ENCODE measurements at regions not wholly inside any gene's neighbourhood (a gene's known extent, or its start where the extent isn't known, plus 50 kb on each side); places are given as distances from the start of the nearest gene placed in this dataset.
"Not testable (repeated sequence)": the region's sequence is repeated elsewhere in the genome, so short reads cannot be mapped to it uniquely, and the experiment has no call there.

DNA sequence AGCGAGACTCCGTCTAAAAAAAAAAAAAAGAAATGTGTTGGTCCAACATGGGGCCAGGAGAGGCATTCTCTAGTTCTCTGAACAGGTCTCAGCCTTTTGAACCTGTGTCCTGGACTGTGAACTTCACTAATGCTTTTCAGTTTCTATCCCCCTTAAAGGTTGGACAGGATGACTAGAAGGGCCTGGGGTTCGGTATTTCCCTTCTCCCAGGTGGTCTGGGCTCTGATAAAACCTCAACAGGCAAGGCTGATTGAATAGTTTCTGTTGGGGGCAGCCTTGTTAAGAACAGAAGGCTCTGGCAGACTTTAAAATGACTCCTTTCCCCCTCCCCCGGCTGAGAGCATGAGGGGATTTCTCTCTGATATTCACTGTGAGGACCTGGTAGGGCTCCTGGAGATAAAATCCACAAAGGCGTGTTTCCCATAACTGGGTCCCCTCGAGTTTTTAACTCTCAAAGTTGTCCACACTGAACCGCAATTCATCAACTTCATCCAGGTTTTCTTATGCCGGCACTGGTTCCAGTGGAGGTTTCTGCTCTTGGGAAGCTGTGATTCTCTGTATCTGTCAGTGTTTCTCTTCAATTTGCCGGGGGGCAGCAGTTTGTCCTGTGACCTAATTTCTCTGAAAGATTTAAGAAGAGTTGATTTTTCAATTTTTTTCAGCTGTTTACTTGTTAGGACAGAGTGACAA is 91.3 kb downstream of the METRNL start:
- H3K4me3 Mint-ChIP-seq = no peak overlapping the region
- ATAC-seq (ENCODE audit: low read depth in 2 of 2) = no peak
- peaks cover 0 to 5% of the 10 kb centered on the region in 2 donors for H3K36me3 Mint-ChIP-seq
- peaks cover 0 to 8% (median 4%) of the 10 kb centered on the region in 3 donors for H3K4me1 Mint-ChIP-seq
- DNase-seq = no peak
- H3K9me3 Mint-ChIP-seq = peaks cover 0 to 16% (median 12%) of the 10 kb centered on the region in 7 donors
- H3K27ac Mint-ChIP-seq = peak overlapping the region in 1 of 6 donors; percentile 49
- peaks cover 14 to 30% (median 22%) of the 10 kb centered on the region in 3 donors for H3K27me3 Mint-ChIP-seq

DNA sequence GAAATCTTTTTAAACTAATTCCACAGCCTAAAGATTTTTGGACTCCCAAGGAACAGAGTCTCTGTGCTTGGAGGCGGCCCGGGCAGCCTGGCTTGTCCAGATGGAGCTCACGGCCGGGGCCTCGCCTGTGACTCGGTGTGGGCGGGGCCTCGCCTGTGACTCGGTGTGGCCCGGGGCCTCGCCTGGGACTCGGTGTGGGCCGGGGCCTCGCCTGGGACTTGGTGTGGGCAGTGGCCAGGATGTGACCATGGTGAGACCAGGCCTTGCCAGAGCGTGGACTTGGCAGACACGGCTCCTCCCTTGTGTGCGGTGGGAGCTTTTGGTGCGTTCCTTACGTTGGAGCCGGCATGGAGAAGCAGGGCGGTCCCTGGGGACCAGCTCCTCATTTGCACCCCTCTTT is 92.3 kb downstream of the METRNL start:
- Mint-ChIP-seq H3K4me1 (peaks cover 0 to 8% (median 4%) of the 10 kb centered on the region in 3 donors), H3K9me3 (peaks cover 0 to 15% (median 10%) of the 10 kb centered on the region in 7 donors), H3K36me3 (peaks cover 0 to 5% of the 10 kb centered on the region in 2 donors), H3K27ac (no peak overlapping the region), H3K4me3 (no peak overlapping the region), H3K27me3 (peaks cover 14 to 27% (median 16%) of the 10 kb centered on the region in 3 donors)
- ATAC-seq (ENCODE audit: low read depth in 2 of 2) = no peak
- no peak for DNase-seq

GRCh38 chr17:83172099-83172498 is 92.7 kb downstream of the METRNL start:
- not testable (repeated sequence) for H3K4me1 Mint-ChIP-seq; DNase-seq; ATAC-seq (ENCODE audit: low read depth in 2 of 2); H3K27ac Mint-ChIP-seq; H3K4me3 Mint-ChIP-seq; H3K36me3 Mint-ChIP-seq
- Mint-ChIP-seq H3K27me3 (peaks cover 10 to 23% (median 16%) of the 10 kb centered on the region in 3 donors), H3K9me3 (peaks cover 0 to 11% (median 6%) of the 10 kb centered on the region in 7 donors)

DNA sequence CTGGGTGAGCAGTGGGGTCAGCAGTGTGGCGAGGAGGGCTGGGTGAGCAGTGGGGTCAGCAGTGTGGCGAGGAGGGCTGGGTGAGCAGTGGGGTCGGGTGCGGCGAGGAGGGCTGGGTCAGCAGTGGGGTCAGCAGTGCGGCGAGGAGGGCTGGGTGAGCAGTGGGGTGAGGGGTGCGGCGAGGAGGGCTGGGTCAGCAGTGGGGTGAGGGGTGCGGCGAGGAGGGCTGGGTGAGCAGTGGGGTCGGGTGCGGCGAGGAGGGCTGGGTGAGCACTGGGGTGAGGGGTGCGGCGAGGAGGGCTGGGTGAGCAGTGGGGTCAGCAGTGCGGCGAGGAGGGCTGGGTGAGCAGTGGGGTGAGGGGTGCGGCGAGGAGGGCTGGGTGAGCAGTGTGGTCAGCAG is 93.2 kb downstream of the METRNL start:
- not testable (repeated sequence) for H3K4me1 Mint-ChIP-seq; ATAC-seq (ENCODE audit: low read depth in 2 of 2); H3K4me3 Mint-ChIP-seq; H3K27ac Mint-ChIP-seq; H3K9me3 Mint-ChIP-seq; DNase-seq; H3K36me3 Mint-ChIP-seq
- peaks cover 8 to 18% (median 16%) of the 10 kb centered on the region in 3 donors for H3K27me3 Mint-ChIP-seq

- H3K4me3 Mint-ChIP-seq; ATAC-seq (ENCODE audit: low read depth in 2 of 2); H3K4me1 Mint-ChIP-seq; H3K27ac Mint-ChIP-seq; H3K36me3 Mint-ChIP-seq; H3K9me3 Mint-ChIP-seq; DNase-seq: not testable (repeated sequence)
- H3K27me3 Mint-ChIP-seq = peaks cover 8 to 16% (median 15%) of the 10 kb centered on the region in 3 donors
These were observed 93.9 kb downstream of the METRNL start for GRCh38 chr17:83173180-83173913.

GRCh38 chr17:83173914-83174361 is 94.5 kb downstream of the METRNL start:
- ATAC-seq (ENCODE audit: low read depth in 2 of 2) (no peak), DNase-seq (no peak)
- Mint-ChIP-seq H3K36me3 (peaks cover 0 to 5% of the 10 kb centered on the region in 2 donors), H3K4me3 (no peak overlapping the region), H3K27ac (no peak overlapping the region), H3K27me3 (peaks cover 8 to 14% (median 11%) of the 10 kb centered on the region in 3 donors), H3K9me3 (peaks cover 0 to 3% (median 0%) of the 10 kb centered on the region in 7 donors), H3K4me1 (peaks cover 0 to 8% (median 4%) of the 10 kb centered on the region in 3 donors)

GRCh38 chr17:83174362-83175118 is 95.1 kb downstream of the METRNL start:
- H3K36me3 Mint-ChIP-seq = no peaks in the 10 kb centered on the region
- H3K9me3 Mint-ChIP-seq = no peaks in the 10 kb centered on the region
- peak overlapping the region in 1 of 6 donors; percentile 50 for H3K27ac Mint-ChIP-seq
- H3K4me3 Mint-ChIP-seq = no peak overlapping the region
- H3K4me1 Mint-ChIP-seq = peaks cover 0 to 8% (median 4%) of the 10 kb centered on the region in 3 donors
- peaks cover 5 to 8% (median 7%) of the 10 kb centered on the region in 3 donors for H3K27me3 Mint-ChIP-seq
- DNase-seq = no peak
- ATAC-seq (ENCODE audit: low read depth in 2 of 2) = no peak

- Mint-ChIP-seq H3K27me3 (peaks cover under 1 to 4% (median 3%) of the 10 kb centered on the region in 3 donors), H3K36me3 (no peaks in the 10 kb centered on the region), H3K4me1 (peaks cover 0 to 8% (median 4%) of the 10 kb centered on the region in 3 donors), H3K27ac (no peak overlapping the region), H3K4me3 (no peak overlapping the region), H3K9me3 (no peaks in the 10 kb centered on the region)
- DNase-seq (no peak), ATAC-seq (ENCODE audit: low read depth in 2 of 2) (no peak)
These were observed 95.9 kb downstream of the METRNL start for GRCh38 chr17:83175119-83175821.

DNA sequence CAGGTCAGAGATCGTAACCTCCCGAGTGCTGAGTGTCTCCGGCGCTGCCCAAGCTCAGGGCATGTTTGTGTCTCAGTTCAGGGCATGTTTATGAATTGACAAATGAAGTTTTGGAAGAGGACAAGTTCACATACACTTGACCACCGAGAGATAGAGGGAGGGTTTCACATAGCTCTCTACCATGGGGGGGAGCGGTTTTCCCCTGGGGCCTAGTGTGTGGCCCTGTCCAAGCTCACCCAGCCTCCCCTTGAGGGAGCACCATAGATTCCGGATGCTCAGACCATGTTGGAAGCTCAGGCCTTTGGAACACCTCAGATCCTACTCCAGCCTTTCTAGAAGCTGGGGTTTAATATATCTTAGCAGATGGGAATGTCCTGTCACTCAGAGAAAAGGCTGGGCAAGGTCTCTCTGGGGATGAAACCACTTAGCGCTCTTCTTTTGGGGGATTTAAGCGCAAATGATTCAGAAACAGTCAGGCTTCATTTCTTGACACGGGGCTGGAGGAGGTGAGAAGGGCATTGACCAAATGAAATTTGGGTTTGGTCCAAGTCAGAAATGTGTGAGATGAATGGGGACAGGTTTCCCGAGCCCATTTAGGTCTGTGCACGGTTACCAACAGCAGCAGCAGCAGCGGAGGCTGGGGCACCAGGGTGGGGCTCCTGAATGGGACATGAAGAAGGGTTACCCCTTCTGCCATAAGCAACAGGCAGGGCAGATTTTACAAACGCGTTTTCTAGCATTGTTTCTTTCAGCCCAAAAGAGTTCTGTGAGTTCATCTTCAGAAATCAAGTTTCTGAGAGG is 96.6 kb downstream of the METRNL start:
- Mint-ChIP-seq H3K27me3 (peaks cover 0 to 9% (median 4%) of the 10 kb centered on the region in 3 donors), H3K36me3 (no peaks in the 10 kb centered on the region), H3K9me3 (no peaks in the 10 kb centered on the region), H3K4me1 (peaks cover 0 to 8% (median 8%) of the 10 kb centered on the region in 3 donors), H3K4me3 (no peak overlapping the region), H3K27ac (peak overlapping the region in 1 of 6 donors; percentile 77)
- DNase-seq = no peak
- no peak for ATAC-seq (ENCODE audit: low read depth in 2 of 2)

DNA sequence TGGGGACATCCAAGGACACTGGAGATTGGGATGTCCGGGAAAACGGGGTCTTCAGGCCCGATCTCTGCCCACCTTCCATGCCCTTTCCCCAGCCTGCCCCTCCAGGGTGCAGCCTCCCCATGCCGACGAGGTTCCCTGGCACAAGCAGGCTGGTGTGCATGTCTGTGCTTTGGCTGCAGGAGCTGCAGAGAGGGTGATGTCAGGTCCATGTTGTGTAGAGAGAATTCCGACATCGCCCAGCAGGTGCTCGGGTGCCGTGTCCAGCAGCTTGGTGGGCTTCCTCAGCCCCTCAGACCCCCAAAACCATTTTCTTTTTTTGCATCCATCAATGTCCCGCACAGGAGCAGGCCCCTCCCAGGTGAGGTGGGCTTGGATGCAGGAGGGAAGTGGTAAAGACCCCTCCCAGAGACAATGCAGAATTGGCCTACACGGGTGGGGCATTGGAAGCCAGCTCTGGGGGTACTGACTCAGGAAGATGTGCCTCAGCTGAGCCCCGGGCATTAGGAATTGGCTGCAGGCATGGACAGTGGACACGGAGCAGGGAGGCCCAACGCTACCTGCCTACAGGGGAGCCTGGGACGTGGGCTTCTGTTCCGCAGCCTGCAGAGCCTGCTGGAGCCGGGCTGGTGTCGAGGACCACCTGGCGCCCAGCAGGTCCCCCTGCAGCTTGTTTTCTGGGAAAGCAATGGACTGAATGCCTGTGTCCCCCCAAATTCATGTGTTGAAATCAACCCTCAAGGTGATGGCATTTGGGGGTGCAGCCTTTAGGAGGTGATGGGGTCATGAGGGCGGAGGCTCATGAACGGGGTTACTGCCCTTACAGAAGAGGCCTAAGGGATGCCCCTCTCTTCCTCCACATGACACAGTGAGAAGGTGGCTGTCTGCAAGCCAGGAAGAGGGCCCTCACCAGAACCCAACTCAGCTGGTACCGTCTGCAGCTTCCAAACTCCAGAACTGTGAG is 97.5 kb downstream of the METRNL start:
- Mint-ChIP-seq H3K27ac (no peak overlapping the region), H3K9me3 (no peaks in the 10 kb centered on the region), H3K4me1 (peaks cover 0 to 8% (median 8%) of the 10 kb centered on the region in 3 donors), H3K36me3 (no peaks in the 10 kb centered on the region), H3K4me3 (no peak overlapping the region), H3K27me3 (peaks cover 0 to 9% (median 0%) of the 10 kb centered on the region in 3 donors)
- DNase-seq (no peak), ATAC-seq (ENCODE audit: low read depth in 2 of 2) (no peak)

Data from naive B cell (primary cell).